ENCODE measurements at regions not wholly inside any gene's neighbourhood (a gene's known extent, or its start where the extent isn't known, plus 50 kb on each side); places are given as distances from the start of the nearest gene placed in this dataset.

GRCh38 chr7:54904986-54905385, 113.8 kb upstream of the EGFR start:
- TF ChIP-seq, protein P1, sequence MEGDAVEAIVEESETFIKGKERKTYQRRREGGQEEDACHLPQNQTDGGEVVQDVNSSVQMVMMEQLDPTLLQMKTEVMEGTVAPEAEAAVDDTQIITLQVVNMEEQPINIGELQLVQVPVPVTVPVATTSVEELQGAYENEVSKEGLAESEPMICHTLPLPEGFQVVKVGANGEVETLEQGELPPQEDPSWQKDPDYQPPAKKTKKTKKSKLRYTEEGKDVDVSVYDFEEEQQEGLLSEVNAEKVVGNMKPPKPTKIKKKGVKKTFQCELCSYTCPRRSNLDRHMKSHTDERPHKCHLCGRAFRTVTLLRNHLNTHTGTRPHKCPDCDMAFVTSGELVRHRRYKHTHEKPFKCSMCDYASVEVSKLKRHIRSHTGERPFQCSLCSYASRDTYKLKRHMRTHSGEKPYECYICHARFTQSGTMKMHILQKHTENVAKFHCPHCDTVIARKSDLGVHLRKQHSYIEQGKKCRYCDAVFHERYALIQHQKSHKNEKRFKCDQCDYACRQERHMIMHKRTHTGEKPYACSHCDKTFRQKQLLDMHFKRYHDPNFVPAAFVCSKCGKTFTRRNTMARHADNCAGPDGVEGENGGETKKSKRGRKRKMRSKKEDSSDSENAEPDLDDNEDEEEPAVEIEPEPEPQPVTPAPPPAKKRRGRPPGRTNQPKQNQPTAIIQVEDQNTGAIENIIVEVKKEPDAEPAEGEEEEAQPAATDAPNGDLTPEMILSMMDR (IDR thresholded peaks at IDR 0.05) = no peak
- TF ChIP-seq EZH2 (IDR thresholded peaks at IDR 0.05) = no peak

Data from neural progenitor cell (in vitro differentiated cells).